Endothelial cell of umbilical vein (primary cell): ENCODE measurements at regions not wholly inside any gene's neighbourhood (a gene's known extent, or its start where the extent isn't known, plus 50 kb on each side); places are given as distances from the start of the nearest gene placed in this dataset.

ENCODE experiments used
- BruUV-seq: library from RNA; stranded (reverse); fragments of 400-500 nt; replicated peaks from 2 replicates; lab custom pipeline; 2021; lab: Mats Ljungman, UMichigan
- CTCF ChIA-PET: fragments of 300-600, 350-600 bp; sonication (Branson Sonifier 250); formaldehyde crosslinking; loops from one replicate; lab custom pipeline; 2021; ENCODE audit warnings: antibody characterized with exemption, inconsistent platforms; lab: Charles Lee
- POLR2A ChIA-PET: fragments of 300-600, 350-600 bp; sonication (Branson Sonifier 250); formaldehyde crosslinking; loops from one replicate; lab custom pipeline; 2021; ENCODE audit warnings: antibody characterized with exemption, inconsistent platforms; lab: Charles Lee
- DNase-seq: peaks from one replicate; pipeline ENCODE4 v3.0.0-alpha.2; 2011; ENCODE audit warnings: low read depth, low spot score
- FAIRE-seq: peaks from 2 replicates; lab custom pipeline; 2011; peaks lifted over from hg19 to GRCh38; lab: Jason Lieb, UNC
- H2AFZ ChIP-seq: 2 replicates; pipeline ENCODE4 v1.6.0; 2012; ENCODE audit warnings: low read depth, low read length, control low read depth, inconsistent platforms
- H3K27ac ChIP-seq: 2 replicates; pipeline ENCODE4 v1.5.1; 2011; ENCODE audit warnings: low read depth, mild to moderate bottlenecking, control low read depth, low read length, moderate library complexity; ENCODE audit not compliant: insufficient read depth
- H3K27me3 ChIP-seq, 2 experiments: 2 replicates each; pipeline versions ENCODE4 v1.6.0 to v1.6.1; 2011; ENCODE audit warnings: low read length in 2 of 2, mixed read lengths in 1 of 2; ENCODE audit not compliant: control insufficient read depth in 2 of 2, insufficient read depth in 2 of 2
- H3K36me3 ChIP-seq, 2 experiments: 2 replicates in 1 of 2; 3 replicates in 1 of 2; pipeline ENCODE4 v1.5.1; 2011; ENCODE audit warnings: low read length in 2 of 2, mild to moderate bottlenecking in 1 of 2, moderate library complexity in 1 of 2; ENCODE audit not compliant: control insufficient read depth in 2 of 2, insufficient read depth in 2 of 2; ENCODE audit errors: extremely low read depth in 1 of 2
- H3K4me1 ChIP-seq: 3 replicates; pipeline ENCODE4 v1.5.1; 2011; ENCODE audit warnings: mild to moderate bottlenecking, low read length; ENCODE audit not compliant: control insufficient read depth, insufficient read depth; ENCODE audit errors: extremely low read depth
- H3K4me2 ChIP-seq: 2 replicates; pipeline ENCODE4 v1.6.1; 2011; ENCODE audit warnings: low read length, control low read depth, mixed read lengths; ENCODE audit not compliant: insufficient read depth
- H3K4me3 ChIP-seq, 3 experiments: fragments of 200-600 bp in 1 of 3; sonication (generic), shearing (Covaris generic) in 1 of 3; replicated peaks in 1 of 3; 2 replicates each; pipeline ENCODE4 v1.5.1; 2011 to 2016; ENCODE audit warnings: control low read depth in 3 of 3, low read length in 3 of 3, mild to moderate bottlenecking in 2 of 3, inconsistent platforms in 1 of 3, low read depth in 1 of 3, moderate library complexity in 1 of 3; ENCODE audit not compliant: insufficient read depth in 1 of 3
- H3K79me2 ChIP-seq: 2 replicates; pipeline ENCODE4 v1.6.0; 2012; ENCODE audit warnings: low read length, inconsistent platforms; ENCODE audit not compliant: control insufficient read depth, insufficient read depth
- H3K9ac ChIP-seq: replicated peaks from 2 replicates; pipeline ENCODE3; 2011; ENCODE audit warnings: low read length, control low read depth; ENCODE audit not compliant: insufficient read depth; ENCODE audit errors: extremely low read depth
- H3K9me1 ChIP-seq: replicated peaks from 3 replicates; pipeline ENCODE4 v1.6.0; 2011; ENCODE audit warnings: mild to moderate bottlenecking, low read length; ENCODE audit not compliant: control insufficient read depth, insufficient read depth; ENCODE audit errors: extremely low read depth
- H3K9me3 ChIP-seq: replicated peaks from 2 replicates; pipeline ENCODE4 v1.5.1; 2012; ENCODE audit warnings: low read length, inconsistent platforms; ENCODE audit not compliant: control insufficient read depth, insufficient read depth
- H4K20me1 ChIP-seq: replicated peaks from 2 replicates; pipeline ENCODE3; 2011; ENCODE audit warnings: mild to moderate bottlenecking, low read length; ENCODE audit not compliant: control insufficient read depth, insufficient read depth; ENCODE audit errors: extremely low read depth
- CTCF ChIP-seq, 2 donors: IDR thresholded peaks; 1 replicate in 1 of 2; 2 replicates in 1 of 2; pipeline ENCODE4 v1.5.1; 2011; ENCODE audit warnings: low read length in 2 of 2, mild to moderate bottlenecking in 2 of 2, moderate library complexity in 2 of 2, control low read depth in 1 of 2, inconsistent platforms in 1 of 2, low read depth in 1 of 2; ENCODE audit not compliant: insufficient read depth in 1 of 2; ENCODE audit errors: extremely low read depth in 1 of 2
- EZH2 ChIP-seq: IDR thresholded peaks from 2 replicates; pipeline ENCODE4 v1.6.1; 2012; ENCODE audit warnings: borderline replicate concordance, low read depth, mild to moderate bottlenecking, moderate library complexity, low read length, inconsistent platforms; ENCODE audit not compliant: severe bottlenecking
- FOS ChIP-seq: IDR thresholded peaks from 2 replicates; pipeline ENCODE4 v1.6.1; 2011; ENCODE audit warnings: mild to moderate bottlenecking, low read length, moderate library complexity, borderline replicate concordance; ENCODE audit not compliant: insufficient read depth
- GATA2 ChIP-seq: IDR thresholded peaks from 2 replicates; pipeline ENCODE4 v1.7.0; 2011; ENCODE audit warnings: low read depth, mild to moderate bottlenecking, moderate library complexity, mixed read lengths, low read length; ENCODE audit not compliant: insufficient read length, insufficient read depth
- JUN ChIP-seq: IDR thresholded peaks from 2 replicates; pipeline ENCODE4 v1.6.1; 2011; ENCODE audit warnings: borderline replicate concordance, low read depth; ENCODE audit not compliant: insufficient read length, insufficient read depth
- MAX ChIP-seq: IDR thresholded peaks from 2 replicates; pipeline ENCODE4 v1.6.1; 2011; ENCODE audit not compliant: insufficient read depth, insufficient read length
- MYC ChIP-seq: IDR thresholded peaks from one replicate; pipeline ENCODE4 v1.6.1; 2011; ENCODE audit warnings: mild to moderate bottlenecking, low read depth, low read length
- POLR2A ChIP-seq: IDR thresholded peaks from 2 replicates; pipeline ENCODE4 v1.6.1; 2012; ENCODE audit warnings: low read depth, mild to moderate bottlenecking, control low read depth, low read length
- dilution Hi-C: fragments of 300-500 bp; cut with MboI; formaldehyde crosslinking; loops from one replicate; pipeline ENCODE4 v1.15.0; 2019; ENCODE audit warnings: low sequenced_read_pairs; ENCODE audit not compliant: extremely low pct_ligation_motif_present
- intact Hi-C: fragments of 100-400 bp; cut with micrococcal nuclease; formaldehyde crosslinking; loops from one replicate; pipeline ENCODE4 v1.10.0; 2022

- Histone ChIP-seq H4K20me1 (no peaks in the 10 kb centered on the region), H3K9ac (no peak overlapping the region), H3K9me3 (peaks cover 8% of the 10 kb centered on the region), H3K9me1 (no peaks in the 10 kb centered on the region), H2AFZ (no peak overlapping the region), H3K36me3 (no peaks in the 10 kb centered on the region), H3K27me3 (no peaks in the 10 kb centered on the region), H3K4me3 (no peak overlapping the region), H3K27ac (no peak overlapping the region), H3K4me2 (no peak overlapping the region), H3K79me2 (no peaks in the 10 kb centered on the region), H3K4me1 (no peaks in the 10 kb centered on the region)
- DNase-seq (no peak), FAIRE-seq (no peak)
- TF ChIP-seq EZH2 (no peak), GATA2 (no peak), MAX (no peak), MYC (no peak), JUN (no peak), CTCF (IDR thresholded peaks at IDR 0.05; ENCODE audit: extremely low read depth in 1 of 2, insufficient read depth in 1 of 2, low read depth in 1 of 2, low read length in 2 of 2) (no peak), POLR2A (no peak), FOS (no peak)
- dilution Hi-C loops = no loop called here
- intact Hi-C loops = no loop called here
- ChIA-PET POLR2A (no interaction called here), CTCF (no interaction called here)
- no TSS peak for BruUV-seq
Measured at GRCh38 chr2:59969161-59969560, 584.3 kb downstream of the BCL11A start.
